ENCODE measurements at regions not wholly inside any gene's neighbourhood (a gene's known extent, or its start where the extent isn't known, plus 50 kb on each side); places are given as distances from the start of the nearest gene placed in this dataset.

GRCh38 chr12:124203176-124203575, 91.7 kb upstream of the RFLNA start:
- TF ChIP-seq CTCF (IDR thresholded peaks at IDR 0.05) (no peak), EZH2 (IDR thresholded peaks at IDR 0.05; ENCODE audit: borderline replicate concordance, insufficient read depth, low read depth, low read length, poor library complexity, severe bottlenecking) (no peak)

Measured in B cell (primary cell).